Neuron (in vitro differentiated cells): ENCODE measurements at regions not wholly inside any gene's neighbourhood (a gene's known extent, or its start where the extent isn't known, plus 50 kb on each side); places are given as distances from the start of the nearest gene placed in this dataset.
"Not testable (repeated sequence)": the region's sequence is repeated elsewhere in the genome, so short reads cannot be mapped to it uniquely, and the experiment has no call there.

Experiments used
- H2AFZ ChIP-seq: one replicate; pipeline ENCODE4 v1.6.1; 2013; ENCODE audit warnings: low read depth, mild to moderate bottlenecking, inconsistent platforms, low read length, moderate library complexity
- H3K27me3 ChIP-seq: one replicate; pipeline ENCODE4 v1.6.1; 2013; ENCODE audit warnings: low read length; ENCODE audit not compliant: insufficient read depth
- H3K36me3 ChIP-seq: one replicate; pipeline ENCODE4 v1.6.1; 2013; ENCODE audit warnings: low read length; ENCODE audit not compliant: insufficient read depth
- H3K4me1 ChIP-seq: one replicate; pipeline ENCODE4 v1.6.1; 2013; ENCODE audit warnings: low read length; ENCODE audit not compliant: insufficient read depth
- H3K4me3 ChIP-seq: 2 replicates; pipeline ENCODE4 v1.5.1; 2013; ENCODE audit warnings: mild to moderate bottlenecking, low read length, moderate library complexity
- H3K9me3 ChIP-seq: one replicate; pipeline ENCODE4 v1.6.1; 2013; ENCODE audit warnings: low read length

- no peak overlapping the region for H2AFZ ChIP-seq
- no peaks in the 10 kb centered on the region for H3K27me3 ChIP-seq
- H3K4me1 ChIP-seq, result peaks cover 5% of the 10 kb centered on the region
- H3K36me3 ChIP-seq, result no peaks in the 10 kb centered on the region
- H3K9me3 ChIP-seq, result no peaks in the 10 kb centered on the region
- no peak overlapping the region for H3K4me3 ChIP-seq
These were observed 126.0 kb upstream of the GOT2 start for GRCh38 chr16:58859958-58860669.

DNA sequence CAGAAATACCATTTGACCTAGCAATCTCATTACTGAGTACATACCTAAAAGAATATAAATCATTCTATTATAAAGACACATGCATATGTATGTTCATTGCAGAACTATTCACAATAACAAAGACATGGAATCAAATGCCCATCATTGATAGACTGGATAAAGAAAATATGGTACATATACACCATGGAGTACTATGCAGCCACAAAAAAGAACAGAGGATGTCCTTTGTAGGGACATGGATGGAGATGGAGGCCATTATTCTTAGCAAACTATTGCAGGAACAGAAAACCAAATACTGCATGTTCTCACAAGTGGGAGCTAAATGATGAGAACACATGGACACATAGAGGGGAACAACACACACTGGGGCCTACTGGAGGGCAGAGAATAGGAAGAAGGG lies 124.5 kb upstream of the GOT2 start:
- not testable (repeated sequence) for H3K36me3 ChIP-seq, H3K9me3 ChIP-seq, H3K4me3 ChIP-seq, H2AFZ ChIP-seq, H3K27me3 ChIP-seq
- H3K4me1 ChIP-seq, result peaks cover 15% of the 10 kb centered on the region

DNA sequence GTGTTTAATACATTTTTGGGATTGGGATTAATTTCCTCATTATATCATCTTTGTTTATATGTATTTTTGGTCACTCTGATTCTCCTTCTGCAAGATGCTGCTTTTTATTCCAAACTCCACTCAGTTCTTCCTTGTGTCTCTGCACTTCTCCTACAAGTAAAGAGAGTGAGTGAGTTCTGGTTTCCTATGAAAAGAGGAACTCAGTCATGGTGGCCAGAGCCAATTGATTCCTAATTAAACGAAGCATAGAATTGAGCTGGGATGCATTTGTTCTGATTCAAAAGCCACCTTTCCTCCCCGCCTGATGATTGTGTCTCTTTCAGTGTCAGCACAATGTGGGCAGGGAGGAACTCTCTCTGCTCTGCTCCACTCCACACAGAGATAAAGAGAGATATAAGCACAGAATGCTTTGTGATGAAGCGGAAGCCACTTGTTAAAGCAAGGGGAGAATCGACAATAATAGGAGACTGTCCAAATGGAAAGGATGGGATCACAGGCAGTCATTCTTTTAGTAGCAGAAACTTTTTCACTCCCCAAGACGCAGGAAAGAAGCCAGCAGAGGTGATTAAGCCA lies 121.3 kb upstream of the GOT2 start:
- no peak overlapping the region for H2AFZ ChIP-seq
- no peaks in the 10 kb centered on the region for H3K9me3 ChIP-seq
- H3K36me3 ChIP-seq, result no peaks in the 10 kb centered on the region
- H3K27me3 ChIP-seq, result no peaks in the 10 kb centered on the region
- peaks cover 19% of the 10 kb centered on the region for H3K4me1 ChIP-seq
- no peak overlapping the region for H3K4me3 ChIP-seq

GRCh38 chr16:58853854-58854791 lies 120.0 kb upstream of the GOT2 start:
- Histone ChIP-seq H3K4me3 (no peak overlapping the region), H3K4me1 (peaks cover 19% of the 10 kb centered on the region), H3K36me3 (no peaks in the 10 kb centered on the region), H3K9me3 (no peaks in the 10 kb centered on the region), H2AFZ (peak overlapping the region; percentile 18), H3K27me3 (no peaks in the 10 kb centered on the region)

DNA sequence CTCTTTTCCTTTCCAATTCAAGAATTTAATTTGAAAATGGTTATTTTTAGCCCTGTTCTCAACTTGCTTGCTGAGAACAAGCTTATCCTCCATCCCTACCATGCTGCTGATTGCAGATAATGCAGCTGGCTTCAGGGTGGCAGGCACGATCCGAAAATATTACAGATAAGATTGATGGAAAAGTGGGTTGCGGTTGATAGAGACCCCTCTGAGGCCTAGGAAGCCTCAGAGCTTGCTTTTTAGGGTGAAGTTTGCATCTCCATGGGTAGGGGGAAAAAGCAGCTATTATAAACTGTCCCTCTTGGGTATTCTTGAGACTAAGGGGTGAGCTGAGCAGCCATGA lies 116.5 kb upstream of the GOT2 start:
- no peaks in the 10 kb centered on the region for H3K27me3 ChIP-seq
- no peaks in the 10 kb centered on the region for H3K36me3 ChIP-seq
- no peak overlapping the region for H2AFZ ChIP-seq
- H3K4me1 ChIP-seq, result peaks cover 18% of the 10 kb centered on the region
- no peak overlapping the region for H3K4me3 ChIP-seq
- no peaks in the 10 kb centered on the region for H3K9me3 ChIP-seq

GRCh38 chr16:58850019-58850677 lies 116.0 kb upstream of the GOT2 start:
- no peaks in the 10 kb centered on the region for H3K9me3 ChIP-seq
- H3K4me3 ChIP-seq, result no peak overlapping the region
- peaks cover 14% of the 10 kb centered on the region for H3K4me1 ChIP-seq
- no peaks in the 10 kb centered on the region for H3K36me3 ChIP-seq
- H3K27me3 ChIP-seq, result no peaks in the 10 kb centered on the region
- H2AFZ ChIP-seq, result no peak overlapping the region

DNA sequence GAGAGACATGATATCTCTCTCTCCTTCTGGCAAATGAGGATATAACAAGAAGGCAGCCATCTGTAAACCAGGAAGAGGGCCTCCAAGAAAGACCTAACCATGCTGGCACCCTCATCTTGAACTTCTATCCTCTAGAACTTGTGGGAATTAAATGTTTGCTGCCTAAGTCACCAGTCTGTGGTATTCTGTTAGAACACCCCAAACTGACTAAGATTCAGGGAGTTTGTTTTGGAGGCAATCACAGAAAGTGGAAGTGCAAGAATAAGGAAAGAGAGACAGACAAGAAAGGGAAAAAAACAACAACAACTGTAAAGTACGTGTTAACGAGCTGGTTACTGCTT lies 114.5 kb upstream of the GOT2 start:
- Histone ChIP-seq H3K4me3 (no peak overlapping the region), H3K36me3 (no peaks in the 10 kb centered on the region), H3K4me1 (peaks cover 4% of the 10 kb centered on the region), H3K27me3 (no peaks in the 10 kb centered on the region), H3K9me3 (no peaks in the 10 kb centered on the region), H2AFZ (no peak overlapping the region)

- Histone ChIP-seq H3K4me1 (no peaks in the 10 kb centered on the region), H3K27me3 (no peaks in the 10 kb centered on the region), H3K9me3 (no peaks in the 10 kb centered on the region), H2AFZ (no peak overlapping the region), H3K36me3 (no peaks in the 10 kb centered on the region), H3K4me3 (no peak overlapping the region)
These were observed 114.0 kb upstream of the GOT2 start for GRCh38 chr16:58847902-58848661.

- not testable (repeated sequence) for H3K4me3 ChIP-seq, H3K27me3 ChIP-seq, H2AFZ ChIP-seq, H3K36me3 ChIP-seq, H3K9me3 ChIP-seq, H3K4me1 ChIP-seq
These were observed 112.1 kb upstream of the GOT2 start for GRCh38 chr16:58846226-58846625.

GRCh38 chr16:58843675-58844074 lies 109.6 kb upstream of the GOT2 start:
- no peaks in the 10 kb centered on the region for H3K9me3 ChIP-seq
- no peak overlapping the region for H2AFZ ChIP-seq
- no peak overlapping the region for H3K4me3 ChIP-seq
- no peaks in the 10 kb centered on the region for H3K36me3 ChIP-seq
- H3K4me1 ChIP-seq, result no peaks in the 10 kb centered on the region
- no peaks in the 10 kb centered on the region for H3K27me3 ChIP-seq

GRCh38 chr16:58842746-58843145 lies 108.6 kb upstream of the GOT2 start:
- no peaks in the 10 kb centered on the region for H3K9me3 ChIP-seq
- H3K27me3 ChIP-seq, result no peaks in the 10 kb centered on the region
- H3K36me3 ChIP-seq, result no peaks in the 10 kb centered on the region
- H3K4me3 ChIP-seq, result no peak overlapping the region
- no peaks in the 10 kb centered on the region for H3K4me1 ChIP-seq
- no peak overlapping the region for H2AFZ ChIP-seq

- no peaks in the 10 kb centered on the region for H3K4me1 ChIP-seq
- no peak overlapping the region for H2AFZ ChIP-seq
- no peaks in the 10 kb centered on the region for H3K9me3 ChIP-seq
- no peaks in the 10 kb centered on the region for H3K27me3 ChIP-seq
- no peak overlapping the region for H3K4me3 ChIP-seq
- H3K36me3 ChIP-seq, result no peaks in the 10 kb centered on the region
These were observed 108.0 kb upstream of the GOT2 start for GRCh38 chr16:58842156-58842555.
